SK-N-SH (cell line): ENCODE measurements at regions not wholly inside any gene's neighbourhood (a gene's known extent, or its start where the extent isn't known, plus 50 kb on each side); places are given as distances from the start of the nearest gene placed in this dataset.

Source experiments
- FOXM1 ChIP-seq: IDR thresholded peaks from 2 replicates; pipeline ENCODE4 v1.4.0; 2012; ENCODE audit warnings: low read depth, mild to moderate bottlenecking
- POLR2AphosphoS5 ChIP-seq: IDR thresholded peaks from 2 replicates; pipeline ENCODE4 v1.6.1; 2012; ENCODE audit warnings: low read depth, low read length
- TAF1 ChIP-seq: IDR thresholded peaks from 2 replicates; pipeline ENCODE4 v1.6.1; 2012; ENCODE audit warnings: low read depth, mild to moderate bottlenecking, low read length, moderate library complexity, borderline replicate concordance
- TF ChIP-seq, protein P1 (sequence below): fragments of 200-600 bp; sonication (generic); IDR thresholded peaks from 2 replicates; pipeline ENCODE4 v1.6.1; 2017; ENCODE audit warnings: antibody characterized with exemption, mild to moderate bottlenecking, moderate library complexity

DNA sequence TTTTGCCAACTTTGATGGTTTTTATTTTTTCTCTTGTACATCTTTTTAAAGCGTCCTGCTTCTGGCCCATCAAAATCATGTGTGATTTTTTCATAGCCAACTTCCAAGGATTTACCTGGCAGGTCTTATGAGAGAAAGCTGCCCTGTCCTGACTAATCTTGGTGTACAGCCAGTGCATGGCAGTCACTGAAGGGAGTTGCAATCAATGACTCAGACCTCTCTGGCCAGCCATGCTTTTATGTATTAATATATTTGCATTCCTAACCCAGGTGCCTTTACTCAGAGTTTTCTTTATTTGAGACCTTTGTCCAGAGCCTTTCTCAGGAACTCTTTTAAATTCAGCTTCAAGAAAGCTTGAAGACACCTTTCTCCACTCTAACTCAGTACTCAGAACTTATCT lies 691.5 kb upstream of the HTR2C start:
- TF ChIP-seq POLR2AphosphoS5 (no peak), TAF1 (no peak), FOXM1 (no peak)
- TF ChIP-seq, protein P1, sequence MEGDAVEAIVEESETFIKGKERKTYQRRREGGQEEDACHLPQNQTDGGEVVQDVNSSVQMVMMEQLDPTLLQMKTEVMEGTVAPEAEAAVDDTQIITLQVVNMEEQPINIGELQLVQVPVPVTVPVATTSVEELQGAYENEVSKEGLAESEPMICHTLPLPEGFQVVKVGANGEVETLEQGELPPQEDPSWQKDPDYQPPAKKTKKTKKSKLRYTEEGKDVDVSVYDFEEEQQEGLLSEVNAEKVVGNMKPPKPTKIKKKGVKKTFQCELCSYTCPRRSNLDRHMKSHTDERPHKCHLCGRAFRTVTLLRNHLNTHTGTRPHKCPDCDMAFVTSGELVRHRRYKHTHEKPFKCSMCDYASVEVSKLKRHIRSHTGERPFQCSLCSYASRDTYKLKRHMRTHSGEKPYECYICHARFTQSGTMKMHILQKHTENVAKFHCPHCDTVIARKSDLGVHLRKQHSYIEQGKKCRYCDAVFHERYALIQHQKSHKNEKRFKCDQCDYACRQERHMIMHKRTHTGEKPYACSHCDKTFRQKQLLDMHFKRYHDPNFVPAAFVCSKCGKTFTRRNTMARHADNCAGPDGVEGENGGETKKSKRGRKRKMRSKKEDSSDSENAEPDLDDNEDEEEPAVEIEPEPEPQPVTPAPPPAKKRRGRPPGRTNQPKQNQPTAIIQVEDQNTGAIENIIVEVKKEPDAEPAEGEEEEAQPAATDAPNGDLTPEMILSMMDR = no peak
